SU-DHL-6 (cell line): ENCODE measurements at regions not wholly inside any gene's neighbourhood (a gene's known extent, or its start where the extent isn't known, plus 50 kb on each side); places are given as distances from the start of the nearest gene placed in this dataset.

Source experiments
- H2AFZ ChIP-seq: fragments of 200-600 bp; sonication (generic); 2 replicates; pipeline ENCODE4 v1.6.1; 2014; ENCODE audit warnings: low read depth, mild to moderate bottlenecking, moderate library complexity, mixed read lengths, antibody characterized with exemption, low read length; ENCODE audit not compliant: severe bottlenecking
- H3F3A ChIP-seq: fragments of 200-600 bp; shearing (Covaris generic); 2 replicates; pipeline ENCODE4 v1.6.0; 2016; ENCODE audit warnings: antibody characterized with exemption, mild to moderate bottlenecking; ENCODE audit not compliant: insufficient read depth
- H3K27ac ChIP-seq: fragments of 200-600 bp; sonication (generic); 2 replicates; pipeline ENCODE4 v1.5.1; 2016; ENCODE audit warnings: low read depth, mild to moderate bottlenecking, low read length, moderate library complexity, mixed read lengths
- H3K27me3 ChIP-seq: fragments of 200-600 bp; sonication (generic), shearing (Covaris generic); 2 replicates; pipeline ENCODE4 v1.6.0; 2014; ENCODE audit warnings: mild to moderate bottlenecking, low read length
- H3K36me3 ChIP-seq: fragments of 200-600 bp; sonication (generic); 2 replicates; pipeline ENCODE4 v1.6.1; 2014; ENCODE audit warnings: mild to moderate bottlenecking, low read length, mixed read lengths
- H3K4me2 ChIP-seq: fragments of 300-600, 200-600 bp; shearing (Covaris generic), sonication (generic); 2 replicates; pipeline ENCODE4 v1.6.0; 2014; ENCODE audit warnings: low read length, low read depth, mild to moderate bottlenecking; ENCODE audit not compliant: poor library complexity, severe bottlenecking
- H3K4me3 ChIP-seq: fragments of 200-600 bp; sonication (generic); 2 replicates; pipeline ENCODE4 v1.5.1; 2014; ENCODE audit warnings: antibody characterized with exemption, low read length, mild to moderate bottlenecking, mixed read lengths; ENCODE audit not compliant: insufficient read depth, poor library complexity, severe bottlenecking
- H3K79me2 ChIP-seq: fragments of 200-600 bp; sonication (generic); 2 replicates; pipeline ENCODE4 v1.6.1; 2014; ENCODE audit warnings: mild to moderate bottlenecking, low read length, moderate library complexity; ENCODE audit not compliant: insufficient read depth
- H3K9ac ChIP-seq: fragments of 200-600 bp; sonication (generic); 2 replicates; pipeline ENCODE4 v1.7.0; 2014; ENCODE audit warnings: mild to moderate bottlenecking, low read length
- H3K9me2 ChIP-seq: fragments of 200-600 bp; sonication (generic); replicated peaks from 2 replicates; pipeline ENCODE4 v1.6.1; 2014; ENCODE audit warnings: low read length; ENCODE audit not compliant: insufficient read depth
- H3K9me3 ChIP-seq: fragments of 200-600 bp; sonication (generic); 2 replicates; pipeline ENCODE4 v1.6.1; 2014; ENCODE audit warnings: low read length, mixed read lengths; ENCODE audit not compliant: insufficient read depth
- H4K20me1 ChIP-seq: fragments of 200-600 bp; sonication (generic); 2 replicates; pipeline ENCODE4 v1.6.1; 2014; ENCODE audit warnings: low read depth, mild to moderate bottlenecking, antibody characterized with exemption, low read length, moderate library complexity, mixed read lengths
- CTCF ChIP-seq: fragments of 200-600 bp; sonication (generic); IDR thresholded peaks from one replicate; pipeline ENCODE4 v1.5.1; 2017; ENCODE audit warnings: antibody characterized with exemption, mild to moderate bottlenecking, low read length, moderate library complexity; ENCODE audit not compliant: insufficient read depth, poor library complexity, severe bottlenecking
- EZH2phosphoT487 ChIP-seq: fragments of 200-600 bp; sonication (generic), shearing (Covaris generic); conservative IDR thresholded peaks from 2 replicates; pipeline ENCODE4 v1.6.1; 2018; ENCODE audit warnings: mild to moderate bottlenecking, antibody characterized with exemption, low read length, moderate library complexity, mixed read lengths

DNA sequence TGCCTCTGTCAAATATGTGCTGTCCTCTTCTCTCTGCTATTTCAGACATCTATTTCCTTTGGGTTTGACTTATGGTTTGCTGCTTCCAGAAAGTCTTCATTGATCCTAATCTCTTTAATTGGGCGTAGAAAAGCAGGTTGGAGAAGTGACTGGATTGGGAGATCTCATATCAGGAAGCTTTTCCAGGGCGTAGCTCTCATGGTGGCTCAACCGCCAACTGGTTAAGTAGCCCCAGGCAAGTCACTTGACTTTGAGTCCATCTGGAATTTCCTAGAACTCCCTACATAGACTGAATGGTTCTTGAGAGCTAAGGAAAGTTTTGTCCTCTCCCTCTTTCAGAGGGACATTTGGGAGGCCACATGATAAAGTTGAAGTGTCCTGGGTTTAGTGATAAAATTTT lies 192.3 kb upstream of the GLRA1 start:
- H3K9me3 ChIP-seq = no peaks in the 10 kb centered on the region
- H3K27me3 ChIP-seq = no peaks in the 10 kb centered on the region
- no peak overlapping the region for H3K4me3 ChIP-seq
- H4K20me1 ChIP-seq = no peaks in the 10 kb centered on the region
- no peaks in the 10 kb centered on the region for H3K79me2 ChIP-seq
- no peaks in the 10 kb centered on the region for H3K36me3 ChIP-seq
- H3K9me2 ChIP-seq = no peaks in the 10 kb centered on the region
- no peaks in the 10 kb centered on the region for H3F3A ChIP-seq
- no peak overlapping the region for H3K9ac ChIP-seq
- H3K4me2 ChIP-seq = no peak overlapping the region
- H2AFZ ChIP-seq = no peak overlapping the region
- H3K27ac ChIP-seq = no peak overlapping the region
- TF ChIP-seq CTCF (no peak), EZH2phosphoT487 (no peak)

DNA sequence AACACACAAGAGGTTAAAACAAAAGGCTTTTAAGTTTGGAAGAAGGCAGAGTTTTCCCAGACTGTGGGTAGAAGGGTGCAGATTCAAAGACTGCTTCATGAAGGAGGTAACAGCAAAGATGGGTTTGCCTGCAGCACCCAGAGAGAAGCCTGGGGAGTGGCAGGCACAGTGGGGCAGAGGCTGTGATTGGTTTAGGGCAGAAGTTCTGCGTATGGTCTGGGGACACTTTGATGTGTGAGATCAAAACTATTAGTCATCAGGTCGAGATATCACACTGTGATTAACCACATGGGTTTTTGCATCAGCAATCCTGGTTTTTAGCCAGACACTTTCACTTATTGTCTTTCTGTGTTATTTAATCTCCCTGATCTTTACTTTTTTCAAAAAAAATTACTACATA lies 188.8 kb upstream of the GLRA1 start:
- no peak for TF ChIP-seq CTCF
- TF ChIP-seq EZH2phosphoT487 = no peak
- no peak overlapping the region for H3K4me2 ChIP-seq

DNA sequence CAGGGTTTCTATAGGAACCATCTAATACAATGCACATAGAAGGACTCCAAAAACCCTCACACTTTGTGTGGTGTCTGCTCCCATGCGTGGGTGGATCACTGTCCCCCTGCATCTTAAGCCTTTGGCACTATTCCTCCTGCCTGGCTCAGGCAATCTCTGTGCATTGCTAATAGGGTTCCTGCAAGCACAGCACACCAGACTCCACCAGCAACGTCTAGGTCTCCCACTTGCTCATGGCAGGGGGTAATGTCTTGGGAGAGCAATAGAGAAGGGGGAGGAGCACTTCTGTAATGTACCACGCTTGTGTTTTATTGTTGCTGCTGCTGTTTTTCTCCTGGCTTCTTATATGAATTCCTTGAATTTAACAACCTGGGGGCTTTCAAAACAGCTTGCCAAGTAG lies 182.6 kb upstream of the GLRA1 start:
- Histone ChIP-seq H3K9me3 (no peaks in the 10 kb centered on the region), H3K27ac (no peak overlapping the region), H3K4me3 (no peak overlapping the region), H3K4me2 (no peak overlapping the region), H3K27me3 (no peaks in the 10 kb centered on the region), H3K79me2 (no peaks in the 10 kb centered on the region), H3K9ac (no peak overlapping the region), H3F3A (no peaks in the 10 kb centered on the region), H3K36me3 (no peaks in the 10 kb centered on the region), H3K9me2 (no peaks in the 10 kb centered on the region), H4K20me1 (no peaks in the 10 kb centered on the region), H2AFZ (no peak overlapping the region)
- TF ChIP-seq EZH2phosphoT487 = no peak
- no peak for TF ChIP-seq CTCF

More for the DNA sequence above, 188.8 kb upstream of the GLRA1 start:
- Histone ChIP-seq H3K9ac (no peak overlapping the region), H3K4me3 (no peak overlapping the region), H4K20me1 (no peaks in the 10 kb centered on the region), H3K9me2 (no peaks in the 10 kb centered on the region), H3K27ac (no peak overlapping the region), H2AFZ (no peak overlapping the region), H3K27me3 (no peaks in the 10 kb centered on the region), H3K36me3 (no peaks in the 10 kb centered on the region), H3K9me3 (no peaks in the 10 kb centered on the region), H3K79me2 (no peaks in the 10 kb centered on the region), H3F3A (no peaks in the 10 kb centered on the region)

DNA sequence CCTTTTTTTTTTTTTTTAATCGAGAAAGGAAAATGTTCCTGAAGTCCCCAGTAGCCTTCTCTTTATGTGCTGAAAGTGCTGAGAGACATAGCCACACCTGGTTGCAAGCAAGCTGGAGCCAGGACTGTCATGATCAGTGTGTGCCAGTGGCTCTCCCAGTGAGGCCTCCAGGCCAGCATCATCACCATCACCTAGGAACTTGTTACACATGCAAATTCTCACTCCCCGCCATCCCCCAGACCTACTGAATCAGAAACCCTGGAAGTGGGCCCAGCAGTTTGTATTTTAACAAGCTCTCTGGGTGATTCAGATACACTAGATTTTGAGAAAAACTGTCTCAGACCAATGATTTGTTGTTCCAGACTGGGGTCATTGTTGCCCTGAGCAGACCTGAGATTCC lies 181.9 kb upstream of the GLRA1 start:
- Histone ChIP-seq H3K9me2 (no peaks in the 10 kb centered on the region), H3K27ac (no peak overlapping the region), H3K4me2 (no peak overlapping the region), H3F3A (no peaks in the 10 kb centered on the region), H2AFZ (no peak overlapping the region), H3K9ac (no peak overlapping the region), H3K4me3 (no peak overlapping the region), H4K20me1 (no peaks in the 10 kb centered on the region), H3K27me3 (no peaks in the 10 kb centered on the region), H3K36me3 (no peaks in the 10 kb centered on the region), H3K79me2 (no peaks in the 10 kb centered on the region), H3K9me3 (no peaks in the 10 kb centered on the region)
- TF ChIP-seq EZH2phosphoT487 = no peak
- no peak for TF ChIP-seq CTCF
